ENCODE measurements at regions not wholly inside any gene's neighbourhood (a gene's known extent, or its start where the extent isn't known, plus 50 kb on each side); places are given as distances from the start of the nearest gene placed in this dataset.

GRCh38 chr12:105948331-105948730 lies 190.4 kb downstream of the NUAK1 start:
- DNase-seq (ENCODE audit: low read depth in 2 of 2): peak; percentile 23 to 90
- Histone ChIP-seq H3K4me1 (ENCODE audit: control insufficient read depth, extremely low read depth, insufficient read depth, low read length) (no peaks in the 10 kb centered on the region), H3K27ac (ENCODE audit: insufficient read depth, low read length) (no peak overlapping the region), H3K9me3 (ENCODE audit: control insufficient read depth, insufficient read depth, low read depth, low read length) (no peaks in the 10 kb centered on the region), H3K9ac (ENCODE audit: insufficient read depth, low read length) (no peak overlapping the region), H3K79me2 (ENCODE audit: control insufficient read depth, insufficient read depth, low read length) (no peaks in the 10 kb centered on the region), H3K36me3 (ENCODE audit: control insufficient read depth, insufficient read depth, low read length) (no peaks in the 10 kb centered on the region), H3K4me2 (ENCODE audit: extremely low read depth, insufficient read depth, low read length) (no peak overlapping the region), H3K27me3 (ENCODE audit: control insufficient read depth, insufficient read depth, low read length) (no peaks in the 10 kb centered on the region), H4K20me1 (ENCODE audit: control insufficient read depth, extremely low read depth, insufficient read depth, low read length) (no peaks in the 10 kb centered on the region), H2AFZ (ENCODE audit: low read length) (no peak overlapping the region), H3K4me3 (replicated peaks in 1 of 4; ENCODE audit: control extremely low read depth in 1 of 4, insufficient read depth in 1 of 4, low read depth in 3 of 4, low read length in 4 of 4) (no peak overlapping the region)
- TF ChIP-seq CTCF (conservative IDR thresholded peaks at IDR 0.05 in 1 of 2, IDR thresholded peaks at IDR 0.05 in 1 of 2; ENCODE audit: low read depth in 1 of 2, low read length in 2 of 2) (no peak), EZH2 (IDR thresholded peaks at IDR 0.05; ENCODE audit: low read length, missing control alignments) (no peak)

DNA sequence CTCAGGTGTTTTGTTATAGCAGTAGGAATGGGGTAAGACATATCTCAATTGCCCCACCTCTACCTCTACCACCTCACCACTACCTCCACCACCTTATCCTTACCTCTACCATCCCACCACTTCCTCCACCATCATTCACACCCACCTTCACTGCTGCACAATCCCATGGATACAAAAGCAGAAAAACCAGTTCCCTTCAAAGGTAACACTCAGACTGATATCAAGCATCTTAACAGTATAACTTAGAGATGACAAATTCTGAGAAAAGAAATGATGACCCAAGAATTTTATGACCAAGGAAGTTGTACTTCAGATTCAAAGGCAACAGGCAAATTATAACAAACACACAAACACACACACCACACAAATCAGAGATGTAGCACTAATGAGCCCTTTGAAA lies 189.4 kb downstream of the NUAK1 start:
- no peak for DNase-seq (ENCODE audit: low read depth in 2 of 2)
- no peak overlapping the region for H3K27ac ChIP-seq (ENCODE audit: insufficient read depth, low read length)
- H3K79me2 ChIP-seq (ENCODE audit: control insufficient read depth, insufficient read depth, low read length): no peaks in the 10 kb centered on the region
- no peak overlapping the region for H3K9ac ChIP-seq (ENCODE audit: insufficient read depth, low read length)
- H2AFZ ChIP-seq (ENCODE audit: low read length): no peak overlapping the region
- no peak for TF ChIP-seq CTCF (conservative IDR thresholded peaks at IDR 0.05 in 1 of 2, IDR thresholded peaks at IDR 0.05 in 1 of 2; ENCODE audit: low read depth in 1 of 2, low read length in 2 of 2)
- TF ChIP-seq EZH2 (IDR thresholded peaks at IDR 0.05; ENCODE audit: low read length, missing control alignments): no peak
- H3K9me3 ChIP-seq (ENCODE audit: control insufficient read depth, insufficient read depth, low read depth, low read length): no peaks in the 10 kb centered on the region
- no peaks in the 10 kb centered on the region for H3K36me3 ChIP-seq (ENCODE audit: control insufficient read depth, insufficient read depth, low read length)
- H3K4me2 ChIP-seq (ENCODE audit: extremely low read depth, insufficient read depth, low read length): no peak overlapping the region
- H3K27me3 ChIP-seq (ENCODE audit: control insufficient read depth, insufficient read depth, low read length): no peaks in the 10 kb centered on the region
- no peaks in the 10 kb centered on the region for H4K20me1 ChIP-seq (ENCODE audit: control insufficient read depth, extremely low read depth, insufficient read depth, low read length)
- no peak overlapping the region for H3K4me3 ChIP-seq (replicated peaks in 1 of 4; ENCODE audit: control extremely low read depth in 1 of 4, insufficient read depth in 1 of 4, low read depth in 3 of 4, low read length in 4 of 4)
- H3K4me1 ChIP-seq (ENCODE audit: control insufficient read depth, extremely low read depth, insufficient read depth, low read length): no peaks in the 10 kb centered on the region

DNA sequence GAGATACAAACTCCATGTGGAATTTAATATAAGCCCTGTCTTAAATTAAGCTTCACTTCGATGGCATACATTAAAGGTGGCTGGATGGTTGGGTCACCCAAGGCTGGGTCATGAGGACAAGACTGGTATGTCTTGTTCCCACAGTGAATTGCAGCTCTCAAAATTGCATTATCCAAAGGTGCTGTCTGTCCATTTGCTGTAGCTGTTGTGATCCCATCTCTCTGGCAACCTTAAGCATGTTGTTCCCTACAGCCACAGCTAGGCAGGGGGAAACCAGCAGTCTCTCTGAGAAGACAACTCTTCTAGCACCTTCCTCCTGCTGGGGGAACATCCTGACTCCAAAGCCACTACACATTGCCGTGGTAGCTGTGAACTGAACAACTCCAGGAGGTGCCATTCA lies 187.0 kb downstream of the NUAK1 start:
- no peaks in the 10 kb centered on the region for H3K36me3 ChIP-seq (ENCODE audit: control insufficient read depth, insufficient read depth, low read length)
- H3K9me3 ChIP-seq (ENCODE audit: control insufficient read depth, insufficient read depth, low read depth, low read length): no peaks in the 10 kb centered on the region
- DNase-seq (ENCODE audit: low read depth in 2 of 2): no peak
- H2AFZ ChIP-seq (ENCODE audit: low read length): no peak overlapping the region
- H4K20me1 ChIP-seq (ENCODE audit: control insufficient read depth, extremely low read depth, insufficient read depth, low read length): no peaks in the 10 kb centered on the region
- no peaks in the 10 kb centered on the region for H3K79me2 ChIP-seq (ENCODE audit: control insufficient read depth, insufficient read depth, low read length)
- H3K27me3 ChIP-seq (ENCODE audit: control insufficient read depth, insufficient read depth, low read length): no peaks in the 10 kb centered on the region
- H3K4me3 ChIP-seq (replicated peaks in 1 of 4; ENCODE audit: control extremely low read depth in 1 of 4, insufficient read depth in 1 of 4, low read depth in 3 of 4, low read length in 4 of 4): no peak overlapping the region
- no peak overlapping the region for H3K4me2 ChIP-seq (ENCODE audit: extremely low read depth, insufficient read depth, low read length)
- no peak overlapping the region for H3K9ac ChIP-seq (ENCODE audit: insufficient read depth, low read length)
- no peak for TF ChIP-seq EZH2 (IDR thresholded peaks at IDR 0.05; ENCODE audit: low read length, missing control alignments)
- no peak for TF ChIP-seq CTCF (conservative IDR thresholded peaks at IDR 0.05 in 1 of 2, IDR thresholded peaks at IDR 0.05 in 1 of 2; ENCODE audit: low read depth in 1 of 2, low read length in 2 of 2)
- H3K27ac ChIP-seq (ENCODE audit: insufficient read depth, low read length): no peak overlapping the region
- no peaks in the 10 kb centered on the region for H3K4me1 ChIP-seq (ENCODE audit: control insufficient read depth, extremely low read depth, insufficient read depth, low read length)

All from fibroblast of lung (primary cell).